SKM-1 (cell line): ENCODE measurements at regions not wholly inside any gene's neighbourhood (a gene's known extent, or its start where the extent isn't known, plus 50 kb on each side); places are given as distances from the start of the nearest gene placed in this dataset.
"Not testable (repeated sequence)": the region's sequence is repeated elsewhere in the genome, so short reads cannot be mapped to it uniquely, and the experiment has no call there.

ENCODE experiments used
- DNase-seq: peaks from one replicate; lab custom pipeline; 2025; ENCODE audit not compliant: unreplicated experiment; lab: John Stamatoyannopoulos, UW

- no peak for DNase-seq
Observed at GRCh38 chr11:90614318-90614717, 391.5 kb upstream of the CHORDC1 start.

GRCh38 chr11:90613037-90613436 lies 390.2 kb upstream of the CHORDC1 start:
- DNase-seq: not testable (repeated sequence)

GRCh38 chr11:90606721-90607120 lies 383.9 kb upstream of the CHORDC1 start:
- no peak for DNase-seq

- DNase-seq: no peak
Observed at GRCh38 chr11:90601261-90601660, 378.4 kb upstream of the CHORDC1 start.

GRCh38 chr11:90594658-90595057 lies 371.8 kb upstream of the CHORDC1 start:
- no peak for DNase-seq

- DNase-seq: no peak
Observed at GRCh38 chr11:90593099-90593498, 370.2 kb upstream of the CHORDC1 start.

- no peak for DNase-seq
Observed at GRCh38 chr11:90590286-90590685, 367.4 kb upstream of the CHORDC1 start.

GRCh38 chr11:90589735-90590134 lies 366.9 kb upstream of the CHORDC1 start:
- no peak for DNase-seq

- DNase-seq: no peak
Observed at GRCh38 chr11:90587896-90588295, 365.0 kb upstream of the CHORDC1 start.

GRCh38 chr11:90585491-90585890 lies 362.6 kb upstream of the CHORDC1 start:
- no peak for DNase-seq

GRCh38 chr11:90582999-90583398 lies 360.1 kb upstream of the CHORDC1 start:
- not testable (repeated sequence) for DNase-seq

- no peak for DNase-seq
Observed at GRCh38 chr11:90564531-90564930, 341.7 kb upstream of the CHORDC1 start.

GRCh38 chr11:90558328-90558865 lies 335.5 kb upstream of the CHORDC1 start:
- no peak for DNase-seq

- DNase-seq: no peak
Observed at GRCh38 chr11:90556606-90557005, 333.8 kb upstream of the CHORDC1 start.

GRCh38 chr11:90556026-90556425 lies 333.2 kb upstream of the CHORDC1 start:
- no peak for DNase-seq

GRCh38 chr11:90555477-90555876 lies 332.6 kb upstream of the CHORDC1 start:
- no peak for DNase-seq

GRCh38 chr11:90542092-90542491 lies 319.2 kb upstream of the CHORDC1 start:
- DNase-seq: no peak

GRCh38 chr11:90536301-90536700 lies 313.5 kb upstream of the CHORDC1 start:
- no peak for DNase-seq

GRCh38 chr11:90532125-90532524 lies 309.3 kb upstream of the CHORDC1 start:
- no peak for DNase-seq

- no peak for DNase-seq
Observed at GRCh38 chr11:90531001-90531400, 308.2 kb upstream of the CHORDC1 start.

GRCh38 chr11:90525962-90526361 lies 303.1 kb upstream of the CHORDC1 start:
- DNase-seq: no peak

- no peak for DNase-seq
Observed at GRCh38 chr11:90512846-90513245, 290.0 kb upstream of the CHORDC1 start.

- no peak for DNase-seq
Observed at GRCh38 chr11:90510839-90511238, 288.0 kb upstream of the CHORDC1 start.
